ENCODE measurements at regions not wholly inside any gene's neighbourhood (a gene's known extent, or its start where the extent isn't known, plus 50 kb on each side); places are given as distances from the start of the nearest gene placed in this dataset.

DNA sequence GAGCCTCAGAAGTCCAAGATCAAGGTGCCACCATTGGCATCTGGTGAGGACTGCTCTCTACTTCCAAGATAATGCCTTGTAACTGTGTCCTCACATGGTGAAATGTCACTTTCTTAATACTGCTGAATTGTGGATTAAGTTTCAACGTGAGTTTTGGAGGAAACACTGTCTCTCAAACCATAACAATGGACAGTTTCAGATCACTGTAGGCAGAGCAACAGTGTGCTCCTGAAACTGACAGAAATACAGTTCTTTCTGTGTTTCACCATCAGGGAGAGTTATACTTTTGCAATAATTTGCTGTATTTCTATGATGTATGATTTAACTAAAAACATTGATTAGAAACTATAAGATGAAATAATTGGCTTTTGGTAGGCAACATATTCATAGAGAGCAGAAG lies 1780.5 kb upstream of the CDH6 start:
- no peak overlapping the region for H3K27ac ChIP-seq (ENCODE audit: insufficient read depth, low read length)
- DNase-seq (ENCODE audit: low read depth in 2 of 2): no peak
- TF ChIP-seq, protein P1, sequence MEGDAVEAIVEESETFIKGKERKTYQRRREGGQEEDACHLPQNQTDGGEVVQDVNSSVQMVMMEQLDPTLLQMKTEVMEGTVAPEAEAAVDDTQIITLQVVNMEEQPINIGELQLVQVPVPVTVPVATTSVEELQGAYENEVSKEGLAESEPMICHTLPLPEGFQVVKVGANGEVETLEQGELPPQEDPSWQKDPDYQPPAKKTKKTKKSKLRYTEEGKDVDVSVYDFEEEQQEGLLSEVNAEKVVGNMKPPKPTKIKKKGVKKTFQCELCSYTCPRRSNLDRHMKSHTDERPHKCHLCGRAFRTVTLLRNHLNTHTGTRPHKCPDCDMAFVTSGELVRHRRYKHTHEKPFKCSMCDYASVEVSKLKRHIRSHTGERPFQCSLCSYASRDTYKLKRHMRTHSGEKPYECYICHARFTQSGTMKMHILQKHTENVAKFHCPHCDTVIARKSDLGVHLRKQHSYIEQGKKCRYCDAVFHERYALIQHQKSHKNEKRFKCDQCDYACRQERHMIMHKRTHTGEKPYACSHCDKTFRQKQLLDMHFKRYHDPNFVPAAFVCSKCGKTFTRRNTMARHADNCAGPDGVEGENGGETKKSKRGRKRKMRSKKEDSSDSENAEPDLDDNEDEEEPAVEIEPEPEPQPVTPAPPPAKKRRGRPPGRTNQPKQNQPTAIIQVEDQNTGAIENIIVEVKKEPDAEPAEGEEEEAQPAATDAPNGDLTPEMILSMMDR (conservative IDR thresholded peaks at IDR 0.05 in 1 of 2, IDR thresholded peaks at IDR 0.05 in 1 of 2; ENCODE audit: low read depth in 1 of 2, low read length in 2 of 2): no peak
- no peak for TF ChIP-seq EZH2 (IDR thresholded peaks at IDR 0.05; ENCODE audit: low read length, missing control alignments)
- no peaks in the 10 kb centered on the region for H3K36me3 ChIP-seq (ENCODE audit: control insufficient read depth, insufficient read depth, low read length)
- no peak overlapping the region for H3K4me2 ChIP-seq (ENCODE audit: extremely low read depth, insufficient read depth, low read length)
- no peaks in the 10 kb centered on the region for H3K27me3 ChIP-seq (ENCODE audit: control insufficient read depth, insufficient read depth, low read length)
- no peaks in the 10 kb centered on the region for H3K4me1 ChIP-seq (ENCODE audit: control insufficient read depth, extremely low read depth, insufficient read depth, low read length)
- no peak overlapping the region for H3K4me3 ChIP-seq (replicated peaks in 1 of 4; ENCODE audit: control extremely low read depth in 1 of 4, insufficient read depth in 1 of 4, low read depth in 3 of 4, low read length in 4 of 4)
- no peaks in the 10 kb centered on the region for H4K20me1 ChIP-seq (ENCODE audit: control insufficient read depth, extremely low read depth, insufficient read depth, low read length)
- no peaks in the 10 kb centered on the region for H3K9me3 ChIP-seq (ENCODE audit: control insufficient read depth, insufficient read depth, low read depth, low read length)
- no peak overlapping the region for H3K9ac ChIP-seq (ENCODE audit: insufficient read depth, low read length)
- no peaks in the 10 kb centered on the region for H3K79me2 ChIP-seq (ENCODE audit: control insufficient read depth, insufficient read depth, low read length)
- no peak overlapping the region for H2AFZ ChIP-seq (ENCODE audit: low read length)

DNA sequence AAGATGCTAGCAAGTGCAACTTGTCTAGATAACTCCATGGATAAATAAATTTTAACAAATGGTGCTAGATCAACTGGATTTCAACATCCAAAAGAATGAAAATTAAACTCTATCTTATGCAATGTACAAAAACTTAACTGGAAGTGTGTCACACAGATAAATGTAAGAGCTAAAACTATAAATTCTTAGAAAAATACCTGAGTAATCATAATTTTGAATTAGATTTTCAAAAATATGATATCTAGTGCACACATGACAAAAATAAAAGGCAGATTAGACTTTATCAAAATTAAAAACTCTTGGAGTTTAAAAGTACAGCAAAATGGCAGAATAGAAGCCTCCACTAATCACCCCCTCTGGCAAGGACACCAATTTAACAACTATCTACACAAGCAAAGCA lies 1791.2 kb upstream of the CDH6 start:
- Histone ChIP-seq H4K20me1 (ENCODE audit: control insufficient read depth, extremely low read depth, insufficient read depth, low read length) (no peaks in the 10 kb centered on the region), H3K4me3 (replicated peaks in 1 of 4; ENCODE audit: control extremely low read depth in 1 of 4, insufficient read depth in 1 of 4, low read depth in 3 of 4, low read length in 4 of 4) (no peak overlapping the region), H3K27me3 (ENCODE audit: control insufficient read depth, insufficient read depth, low read length) (no peaks in the 10 kb centered on the region), H2AFZ (ENCODE audit: low read length) (no peak overlapping the region), H3K4me2 (ENCODE audit: extremely low read depth, insufficient read depth, low read length) (no peak overlapping the region), H3K79me2 (ENCODE audit: control insufficient read depth, insufficient read depth, low read length) (no peaks in the 10 kb centered on the region), H3K27ac (ENCODE audit: insufficient read depth, low read length) (no peak overlapping the region), H3K36me3 (ENCODE audit: control insufficient read depth, insufficient read depth, low read length) (no peaks in the 10 kb centered on the region), H3K9me3 (ENCODE audit: control insufficient read depth, insufficient read depth, low read depth, low read length) (no peaks in the 10 kb centered on the region), H3K4me1 (ENCODE audit: control insufficient read depth, extremely low read depth, insufficient read depth, low read length) (no peaks in the 10 kb centered on the region), H3K9ac (ENCODE audit: insufficient read depth, low read length) (no peak overlapping the region)
- TF ChIP-seq, protein P1 (conservative IDR thresholded peaks at IDR 0.05 in 1 of 2, IDR thresholded peaks at IDR 0.05 in 1 of 2; ENCODE audit: low read depth in 1 of 2, low read length in 2 of 2): no peak
- no peak for TF ChIP-seq EZH2 (IDR thresholded peaks at IDR 0.05; ENCODE audit: low read length, missing control alignments)
- no peak for DNase-seq (ENCODE audit: low read depth in 2 of 2)

DNA sequence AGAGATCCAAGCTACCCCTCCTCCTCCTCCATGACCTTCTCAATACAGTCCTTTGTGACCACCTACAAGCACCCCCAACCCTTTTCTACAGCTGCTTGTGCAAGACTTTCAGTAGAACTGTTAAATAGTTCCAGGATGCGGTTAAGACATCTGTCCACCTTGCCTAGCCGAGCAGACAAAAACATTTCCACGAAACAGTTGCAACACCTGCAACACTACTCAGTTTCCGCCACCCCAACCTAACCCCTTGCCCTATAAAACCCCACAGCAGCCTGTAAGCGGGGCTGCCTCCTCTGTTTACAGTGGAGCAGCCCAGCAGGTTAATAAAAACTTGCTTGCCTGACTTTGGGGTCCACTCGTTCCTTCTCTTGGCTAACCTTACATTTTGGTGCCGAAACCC lies 1803.5 kb upstream of the CDH6 start:
- no peaks in the 10 kb centered on the region for H3K79me2 ChIP-seq (ENCODE audit: control insufficient read depth, insufficient read depth, low read length)
- H4K20me1 ChIP-seq (ENCODE audit: control insufficient read depth, extremely low read depth, insufficient read depth, low read length): no peaks in the 10 kb centered on the region
- TF ChIP-seq, protein P1 (conservative IDR thresholded peaks at IDR 0.05 in 1 of 2, IDR thresholded peaks at IDR 0.05 in 1 of 2; ENCODE audit: low read depth in 1 of 2, low read length in 2 of 2): no peak
- TF ChIP-seq EZH2 (IDR thresholded peaks at IDR 0.05; ENCODE audit: low read length, missing control alignments): no peak
- no peak for DNase-seq (ENCODE audit: low read depth in 2 of 2)
- no peaks in the 10 kb centered on the region for H3K4me1 ChIP-seq (ENCODE audit: control insufficient read depth, extremely low read depth, insufficient read depth, low read length)
- H3K27me3 ChIP-seq (ENCODE audit: control insufficient read depth, insufficient read depth, low read length): no peaks in the 10 kb centered on the region
- H3K4me3 ChIP-seq (replicated peaks in 1 of 4; ENCODE audit: control extremely low read depth in 1 of 4, insufficient read depth in 1 of 4, low read depth in 3 of 4, low read length in 4 of 4): no peak overlapping the region
- H2AFZ ChIP-seq (ENCODE audit: low read length): no peak overlapping the region
- H3K27ac ChIP-seq (ENCODE audit: insufficient read depth, low read length): no peak overlapping the region
- no peak overlapping the region for H3K9ac ChIP-seq (ENCODE audit: insufficient read depth, low read length)
- H3K9me3 ChIP-seq (ENCODE audit: control insufficient read depth, insufficient read depth, low read depth, low read length): no peaks in the 10 kb centered on the region
- no peak overlapping the region for H3K4me2 ChIP-seq (ENCODE audit: extremely low read depth, insufficient read depth, low read length)
- H3K36me3 ChIP-seq (ENCODE audit: control insufficient read depth, insufficient read depth, low read length): no peaks in the 10 kb centered on the region

All from fibroblast of lung (primary cell).